AG09309 (cell line): ENCODE measurements at regions not wholly inside any gene's neighbourhood (a gene's known extent, or its start where the extent isn't known, plus 50 kb on each side); places are given as distances from the start of the nearest gene placed in this dataset.

ENCODE experiments used
- DNase-seq: peaks from one replicate; pipeline ENCODE4 v3.0.0-alpha.2; 2010; ENCODE audit warnings: low read depth
- H3K4me3 ChIP-seq: 2 replicates; pipeline ENCODE4 v1.5.1; 2011; ENCODE audit warnings: mild to moderate bottlenecking, low read depth, low read length, moderate library complexity; ENCODE audit not compliant: control insufficient read depth
- TF ChIP-seq, protein P1 (sequence below): IDR thresholded peaks from 2 replicates; pipeline ENCODE4 v1.5.1; 2011; ENCODE audit warnings: mild to moderate bottlenecking, low read depth, low read length, inconsistent platforms; ENCODE audit not compliant: insufficient read depth, control insufficient read depth; ENCODE audit errors: missing control alignments

DNA sequence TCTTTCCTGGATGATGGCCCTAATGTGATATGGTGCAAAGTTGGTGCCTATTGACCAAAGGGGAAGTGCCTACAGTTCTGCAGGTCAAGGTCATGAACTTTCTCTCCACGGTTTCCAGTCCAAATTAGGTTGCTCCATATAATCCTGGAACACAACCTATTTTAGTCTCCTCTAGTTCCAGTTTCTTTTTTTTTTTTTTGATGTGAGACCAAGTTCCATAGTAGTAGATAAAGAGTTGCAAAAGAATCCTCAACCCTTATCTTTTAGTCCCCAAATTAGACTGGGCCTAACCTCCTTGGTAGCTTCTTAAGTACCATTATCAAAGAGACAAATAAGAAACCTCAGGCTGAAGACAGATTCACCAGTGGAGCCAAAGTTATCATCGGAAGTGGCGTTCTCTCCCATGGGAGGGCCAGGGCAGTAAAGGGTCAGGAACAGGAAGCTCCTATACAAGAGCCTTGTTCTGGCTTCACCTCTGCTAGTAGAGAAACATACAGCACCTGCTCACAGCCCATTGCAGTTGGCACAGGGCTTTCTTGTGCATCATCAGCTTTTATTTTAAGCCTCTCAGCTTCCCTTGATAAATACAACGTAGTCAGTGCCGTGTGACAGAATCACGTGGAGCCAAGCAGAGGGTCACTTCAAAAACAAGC, 132.2 kb upstream of the RREB1 start:
- no peak for DNase-seq
- TF ChIP-seq, protein P1, sequence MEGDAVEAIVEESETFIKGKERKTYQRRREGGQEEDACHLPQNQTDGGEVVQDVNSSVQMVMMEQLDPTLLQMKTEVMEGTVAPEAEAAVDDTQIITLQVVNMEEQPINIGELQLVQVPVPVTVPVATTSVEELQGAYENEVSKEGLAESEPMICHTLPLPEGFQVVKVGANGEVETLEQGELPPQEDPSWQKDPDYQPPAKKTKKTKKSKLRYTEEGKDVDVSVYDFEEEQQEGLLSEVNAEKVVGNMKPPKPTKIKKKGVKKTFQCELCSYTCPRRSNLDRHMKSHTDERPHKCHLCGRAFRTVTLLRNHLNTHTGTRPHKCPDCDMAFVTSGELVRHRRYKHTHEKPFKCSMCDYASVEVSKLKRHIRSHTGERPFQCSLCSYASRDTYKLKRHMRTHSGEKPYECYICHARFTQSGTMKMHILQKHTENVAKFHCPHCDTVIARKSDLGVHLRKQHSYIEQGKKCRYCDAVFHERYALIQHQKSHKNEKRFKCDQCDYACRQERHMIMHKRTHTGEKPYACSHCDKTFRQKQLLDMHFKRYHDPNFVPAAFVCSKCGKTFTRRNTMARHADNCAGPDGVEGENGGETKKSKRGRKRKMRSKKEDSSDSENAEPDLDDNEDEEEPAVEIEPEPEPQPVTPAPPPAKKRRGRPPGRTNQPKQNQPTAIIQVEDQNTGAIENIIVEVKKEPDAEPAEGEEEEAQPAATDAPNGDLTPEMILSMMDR, result no peak
- H3K4me3 ChIP-seq, result no peak overlapping the region

DNA sequence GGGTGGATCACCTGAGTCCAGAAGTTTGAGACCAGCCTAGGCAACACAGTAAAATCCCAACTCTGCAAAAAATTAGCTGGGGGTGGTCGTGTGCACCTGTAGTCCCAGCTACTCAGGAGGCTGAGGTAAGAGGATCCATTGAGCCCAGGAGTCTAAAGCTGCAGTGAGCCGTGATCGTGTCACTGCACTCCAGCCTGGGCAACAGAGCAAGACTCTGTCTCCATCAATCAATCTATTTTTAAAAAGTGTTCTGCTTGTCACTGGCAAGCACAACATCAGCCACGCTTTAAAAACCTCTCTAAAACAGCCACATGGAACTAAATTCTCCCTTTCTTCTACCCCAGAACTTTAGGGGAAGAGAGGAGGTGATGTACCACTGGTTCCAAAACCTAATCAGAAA, 131.6 kb upstream of the RREB1 start:
- DNase-seq, result no peak
- H3K4me3 ChIP-seq, result no peak overlapping the region
- TF ChIP-seq, protein P1, result no peak

DNA sequence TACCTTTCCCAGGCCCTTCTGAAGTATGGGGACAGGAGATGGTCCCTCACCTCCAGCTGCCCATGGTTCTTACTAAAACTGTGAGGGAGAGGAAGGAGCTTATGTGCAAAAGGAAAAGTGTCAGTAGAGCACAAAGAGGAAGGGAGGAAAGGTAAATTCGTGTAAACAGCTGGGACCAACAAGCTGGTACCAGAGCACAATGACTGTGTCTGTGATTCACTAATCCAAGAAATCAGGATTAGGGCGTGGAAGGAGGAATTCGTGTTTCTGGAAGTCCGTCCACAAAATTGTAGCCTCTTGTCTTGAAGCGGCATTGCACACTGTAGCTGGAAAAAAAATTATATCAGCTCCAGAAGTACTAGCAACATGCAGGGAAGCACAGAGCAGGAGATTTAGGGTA, 129.0 kb upstream of the RREB1 start:
- DNase-seq, result no peak

DNA sequence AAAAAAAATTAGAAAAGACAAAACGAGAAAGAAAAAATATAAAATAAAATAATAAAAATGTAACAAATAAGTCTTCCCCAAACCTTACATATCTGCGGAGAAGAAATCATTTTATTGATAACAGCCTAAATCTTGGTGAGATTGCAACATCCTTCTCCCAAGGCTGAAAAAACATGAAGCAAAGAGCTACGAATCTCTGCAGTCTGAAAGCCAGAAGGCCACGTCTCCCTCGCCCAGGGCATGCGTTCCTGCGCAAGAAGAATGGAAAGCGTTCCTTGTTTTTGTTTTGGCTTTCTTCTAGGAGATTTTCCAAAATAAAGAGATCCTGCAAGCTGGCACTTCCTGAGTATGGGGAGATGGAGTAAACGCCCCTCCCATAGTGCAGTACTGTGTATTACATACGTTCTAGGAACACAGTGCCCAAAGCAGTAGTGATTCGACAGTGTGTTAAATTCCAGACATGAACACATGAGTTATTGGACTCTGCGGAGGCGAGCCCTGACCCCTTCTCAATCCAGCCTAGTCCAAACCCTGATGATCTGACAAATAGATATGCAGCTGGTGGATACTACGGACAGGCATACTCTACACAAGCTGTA, 126.7 kb upstream of the RREB1 start:
- H3K4me3 ChIP-seq, result no peak overlapping the region
- TF ChIP-seq, protein P1, result no peak
- no peak for DNase-seq

More for the DNA sequence above, 129.0 kb upstream of the RREB1 start:
- TF ChIP-seq, protein P1, result no peak
- H3K4me3 ChIP-seq, result no peak overlapping the region

DNA sequence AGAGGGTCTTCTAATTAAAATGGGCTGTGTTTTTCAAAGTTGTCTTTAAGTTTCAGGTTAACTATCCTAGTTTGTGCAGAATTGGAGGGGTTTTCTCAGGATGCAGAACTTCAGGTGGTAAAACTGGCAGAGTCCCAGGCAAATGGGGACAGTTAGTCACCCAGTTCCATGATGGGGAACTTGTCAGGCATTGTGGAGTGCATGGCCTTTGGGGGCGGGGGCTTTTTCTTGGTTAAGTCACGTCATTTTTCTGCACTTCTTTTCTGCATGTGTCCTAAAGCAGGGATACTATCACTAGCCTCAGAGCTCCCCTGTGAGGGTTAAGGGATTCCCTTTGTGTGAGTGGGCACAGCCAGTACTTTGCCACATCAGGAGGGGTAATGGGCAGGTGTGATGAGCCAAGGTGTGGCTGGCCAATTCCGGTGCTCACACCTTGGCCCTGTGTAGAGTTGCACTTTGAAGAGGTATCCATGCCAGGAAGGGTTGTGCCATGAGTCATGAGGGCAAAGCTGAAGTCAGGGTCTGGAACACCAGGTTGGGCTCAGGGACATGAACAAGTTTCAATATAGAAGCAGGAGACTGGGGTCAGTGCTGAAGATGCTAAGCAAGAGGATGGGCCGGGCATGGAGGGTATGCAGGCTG, 126.0 kb upstream of the RREB1 start:
- no peak overlapping the region for H3K4me3 ChIP-seq
- TF ChIP-seq, protein P1, result no peak
- no peak for DNase-seq

DNA sequence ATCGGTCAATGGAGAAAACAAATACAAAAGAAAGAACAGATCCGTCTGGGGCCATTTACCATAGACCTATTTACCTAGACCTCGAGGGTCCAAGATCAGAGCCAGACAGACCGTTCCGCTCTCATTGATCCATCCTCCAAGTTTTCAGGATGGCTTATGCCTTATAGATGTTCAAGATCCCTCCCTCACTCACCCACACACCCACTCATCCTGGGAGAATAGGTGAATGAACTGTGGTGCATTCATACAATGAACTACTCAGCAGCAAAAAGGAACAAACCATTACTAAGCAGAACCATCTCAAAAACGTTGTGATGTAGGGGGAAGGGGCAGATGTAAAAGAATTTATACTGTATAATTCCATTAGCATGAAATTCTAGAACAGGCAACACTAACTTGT, 125.1 kb upstream of the RREB1 start:
- no peak overlapping the region for H3K4me3 ChIP-seq
- DNase-seq, result no peak
- TF ChIP-seq, protein P1, result no peak
